ENCODE measurements at regions not wholly inside any gene's neighbourhood (a gene's known extent, or its start where the extent isn't known, plus 50 kb on each side); places are given as distances from the start of the nearest gene placed in this dataset.
"Not testable (repeated sequence)": the region's sequence is repeated elsewhere in the genome, so short reads cannot be mapped to it uniquely, and the experiment has no call there.

GRCh38 chr5:54404568-54404967 is 50.9 kb upstream of the HSPB3 start:
- DNase-seq (ENCODE audit: low read depth, low spot score) = no peak

- DNase-seq (ENCODE audit: low read depth, low spot score) = no peak
These were observed 51.5 kb upstream of the HSPB3 start for GRCh38 chr5:54403885-54404416.

DNA sequence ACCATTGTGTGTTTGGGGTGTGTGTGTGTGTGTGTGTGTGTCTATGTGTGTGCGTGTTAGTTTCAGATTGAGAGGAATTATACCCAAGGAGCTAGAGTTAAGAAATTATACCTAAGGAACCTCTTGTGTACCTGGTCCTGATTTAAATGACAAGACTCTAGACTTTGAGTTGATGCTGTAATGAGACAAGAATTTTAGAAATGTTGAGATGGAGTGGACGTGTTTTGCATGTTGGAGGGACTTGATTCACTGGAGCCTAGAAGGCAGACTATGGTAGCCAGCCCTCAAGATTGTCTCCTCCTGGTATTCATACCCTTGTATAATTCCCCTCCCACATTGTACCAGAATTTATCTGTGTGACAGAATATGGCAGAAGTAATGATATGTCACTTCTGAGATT is 52.4 kb upstream of the HSPB3 start:
- DNase-seq (ENCODE audit: low read depth, low spot score) = no peak

GRCh38 chr5:54401515-54401914 is 54.0 kb upstream of the HSPB3 start:
- no peak for DNase-seq (ENCODE audit: low read depth, low spot score)

GRCh38 chr5:54398191-54398590 is 57.3 kb upstream of the HSPB3 start:
- DNase-seq (ENCODE audit: low read depth, low spot score) = no peak

DNA sequence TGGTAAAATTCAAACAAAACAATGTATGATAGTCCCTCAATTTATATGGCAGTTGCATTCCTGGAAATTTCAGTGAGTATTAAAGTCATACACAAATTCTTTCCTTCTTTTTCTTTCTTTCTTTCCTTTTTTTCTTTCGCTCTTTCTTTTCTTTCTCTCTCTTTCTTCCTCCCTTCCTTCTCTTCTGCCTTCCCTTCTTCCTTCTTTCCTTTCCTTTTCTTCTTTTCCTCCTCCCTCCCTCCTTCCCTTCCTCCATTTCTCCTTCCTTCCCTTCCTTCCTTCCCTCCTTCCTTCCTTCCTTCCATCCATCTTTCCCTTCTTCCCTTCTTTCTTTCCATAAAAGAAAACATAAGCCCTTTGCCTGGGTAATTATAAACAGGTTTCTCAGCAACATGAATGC is 58.1 kb upstream of the HSPB3 start:
- no peak for DNase-seq (ENCODE audit: low read depth, low spot score)

- not testable (repeated sequence) for DNase-seq (ENCODE audit: low read depth, low spot score)
These were observed 62.5 kb upstream of the HSPB3 start for GRCh38 chr5:54393007-54393406.

DNA sequence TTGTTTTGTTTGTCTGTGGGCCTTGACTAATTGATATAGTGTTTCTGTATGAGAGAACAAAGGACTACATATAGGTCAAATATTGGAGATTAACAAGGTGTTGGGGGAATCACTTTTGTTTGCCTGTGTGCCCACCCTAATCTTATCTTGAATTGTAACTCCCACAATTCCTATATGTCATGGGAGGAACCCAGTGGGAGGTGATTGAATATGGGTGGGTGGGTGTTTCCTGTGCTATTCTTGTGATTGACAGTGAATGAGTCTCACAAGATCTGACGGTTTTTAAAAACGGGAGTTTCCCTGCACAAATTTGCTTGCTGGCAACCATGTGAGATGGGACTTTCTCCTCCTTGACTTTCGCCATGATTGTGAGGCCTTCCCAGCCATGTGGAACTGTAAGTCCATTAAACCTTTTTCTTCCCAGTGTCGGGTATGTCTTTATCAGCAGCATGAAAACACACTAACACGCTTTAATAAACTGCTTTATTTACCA is 64.9 kb upstream of the HSPB3 start:
- no peak for DNase-seq (ENCODE audit: low read depth, low spot score)

- peak; percentile 97 for DNase-seq (ENCODE audit: low read depth, low spot score)
These were observed 65.5 kb upstream of the HSPB3 start for GRCh38 chr5:54390015-54390414.

DNA sequence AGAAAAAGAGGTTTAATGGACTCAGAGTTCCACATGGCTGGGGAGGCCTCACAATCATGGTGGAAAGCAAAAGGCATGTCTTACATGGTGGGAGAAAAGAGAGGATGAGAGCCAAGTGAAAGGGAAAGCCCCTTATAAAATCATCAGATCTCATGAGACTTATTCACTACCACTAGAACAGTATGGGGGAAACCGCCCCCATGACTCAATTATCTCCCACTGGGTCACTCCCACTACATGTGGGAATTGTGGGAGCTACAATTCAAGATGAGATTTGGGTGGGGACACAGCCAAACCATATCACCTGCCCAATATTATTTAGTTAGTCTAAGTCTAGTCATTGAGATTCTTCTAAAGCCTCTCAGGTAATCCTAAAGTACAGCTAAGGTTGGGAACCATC is 66.1 kb upstream of the HSPB3 start:
- DNase-seq (ENCODE audit: low read depth, low spot score) = not testable (repeated sequence)

- no peak for DNase-seq (ENCODE audit: low read depth, low spot score)
These were observed 66.7 kb upstream of the HSPB3 start for GRCh38 chr5:54388811-54389210.

DNA sequence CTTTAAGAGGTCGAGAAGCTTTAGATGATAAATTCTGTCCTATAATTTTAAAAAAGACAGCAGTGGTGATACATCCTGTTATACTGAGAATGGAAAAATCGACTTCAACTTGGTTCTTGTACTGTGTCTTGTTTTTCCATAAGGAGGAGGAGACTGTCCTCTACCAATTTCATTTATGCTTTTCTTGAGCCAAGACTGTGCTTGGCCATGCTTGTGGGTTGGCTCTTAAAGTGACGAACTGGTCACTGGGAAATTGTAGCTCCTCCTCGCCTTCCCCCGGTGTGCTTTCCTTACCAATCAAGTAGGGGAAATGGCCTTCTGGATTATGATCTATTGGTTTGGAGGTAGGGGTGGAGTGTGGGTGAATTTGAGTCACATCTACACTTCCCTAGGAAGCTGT is 67.1 kb upstream of the HSPB3 start:
- no peak for DNase-seq (ENCODE audit: low read depth, low spot score)

DNA sequence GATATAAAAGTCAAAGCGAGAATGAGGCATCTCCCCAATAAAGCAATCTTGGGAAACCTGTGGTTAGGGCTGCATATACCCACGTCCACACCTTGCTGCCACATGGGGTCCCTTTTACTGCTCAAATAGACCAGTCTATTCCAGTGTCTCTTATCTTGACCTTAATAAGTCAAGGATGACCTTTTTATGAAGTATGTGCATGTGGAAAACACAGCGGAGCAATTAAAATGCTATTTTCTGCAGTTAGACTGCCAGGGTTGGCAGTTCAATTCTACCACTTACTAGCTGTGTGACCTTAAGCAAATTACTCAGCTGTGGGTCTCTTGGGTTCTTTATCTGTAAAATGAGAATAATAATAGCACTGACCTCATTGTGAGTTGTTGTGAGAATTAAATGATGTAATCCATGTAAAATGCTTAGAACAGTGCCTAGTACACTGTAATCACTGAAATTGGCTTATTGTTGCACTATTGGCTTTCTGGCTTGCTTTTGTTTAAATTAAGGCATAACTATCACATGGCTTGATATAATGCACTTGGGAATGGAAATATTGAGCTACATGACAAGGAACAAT is 67.8 kb upstream of the HSPB3 start:
- DNase-seq (ENCODE audit: low read depth, low spot score) = no peak

DNA sequence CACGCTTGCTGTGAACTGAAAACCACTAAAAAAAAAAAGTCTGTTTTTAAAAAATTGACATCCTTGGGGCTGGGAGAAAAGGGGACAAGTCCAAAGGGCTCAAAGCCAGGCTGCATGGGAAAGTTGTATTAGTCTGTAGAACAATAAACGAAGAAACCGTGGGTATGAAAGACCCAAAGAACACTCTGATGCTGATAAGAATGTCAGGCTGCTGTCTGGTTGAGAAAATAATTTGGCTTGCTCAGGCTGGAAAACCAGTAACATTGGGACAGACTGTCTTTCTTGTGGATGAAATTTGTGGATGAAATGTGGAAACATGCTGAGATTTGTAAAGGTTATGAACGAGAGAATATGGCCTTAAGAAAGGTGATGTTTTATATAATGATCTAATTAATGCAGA is 68.5 kb upstream of the HSPB3 start:
- DNase-seq (ENCODE audit: low read depth, low spot score) = no peak

DNA sequence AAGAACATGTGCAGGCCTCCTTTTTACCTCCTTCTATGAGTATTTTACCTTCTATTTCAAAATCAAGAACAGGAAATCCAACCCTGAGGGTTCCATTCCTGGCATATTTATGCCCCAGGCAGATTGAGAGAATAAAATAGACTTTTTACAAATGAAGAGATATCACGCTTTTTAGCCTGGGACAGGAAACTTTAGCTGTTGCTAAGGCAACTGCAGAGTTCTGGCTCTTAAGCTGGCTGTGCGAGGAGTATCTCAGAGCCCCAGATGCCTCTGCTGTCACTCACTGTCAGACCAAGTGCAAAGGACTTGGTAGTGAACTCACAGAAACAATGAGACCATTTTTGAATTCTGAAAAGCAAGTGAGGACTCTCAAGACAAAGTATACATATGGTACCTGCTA is 69.5 kb upstream of the HSPB3 start:
- no peak for DNase-seq (ENCODE audit: low read depth, low spot score)

GRCh38 chr5:54384356-54384933 is 71.1 kb upstream of the HSPB3 start:
- no peak for DNase-seq (ENCODE audit: low read depth, low spot score)

GRCh38 chr5:54383941-54384340 is 71.6 kb upstream of the HSPB3 start:
- no peak for DNase-seq (ENCODE audit: low read depth, low spot score)

GRCh38 chr5:54383225-54383901 is 72.1 kb upstream of the HSPB3 start:
- DNase-seq (ENCODE audit: low read depth, low spot score) = no peak

DNA sequence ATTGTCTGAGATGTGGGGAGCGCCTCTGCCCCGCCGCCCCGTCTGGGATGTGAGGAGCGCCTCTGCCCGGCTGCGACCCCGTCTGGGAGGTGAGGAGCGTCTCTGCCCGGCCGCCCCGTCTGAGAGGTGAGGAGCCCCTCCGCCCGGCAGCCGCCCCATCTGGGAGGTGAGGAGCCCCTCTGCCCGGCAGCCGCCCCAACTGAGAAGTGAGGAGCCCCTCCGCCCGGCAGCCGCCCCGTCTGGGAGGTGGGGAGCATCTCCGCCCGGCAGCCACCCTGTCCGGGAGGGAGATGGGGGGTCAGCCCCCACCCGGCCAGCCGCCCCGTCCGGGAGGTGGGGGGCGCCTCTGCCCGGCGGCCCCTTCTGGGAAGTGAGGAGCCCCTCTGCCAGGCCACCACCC is 70.9 kb upstream of the ARL15 start:
- DNase-seq (ENCODE audit: low read depth, low spot score) = not testable (repeated sequence)

- DNase-seq (ENCODE audit: low read depth, low spot score) = no peak
These were observed 69.2 kb upstream of the ARL15 start for GRCh38 chr5:54379590-54379989.

DNA sequence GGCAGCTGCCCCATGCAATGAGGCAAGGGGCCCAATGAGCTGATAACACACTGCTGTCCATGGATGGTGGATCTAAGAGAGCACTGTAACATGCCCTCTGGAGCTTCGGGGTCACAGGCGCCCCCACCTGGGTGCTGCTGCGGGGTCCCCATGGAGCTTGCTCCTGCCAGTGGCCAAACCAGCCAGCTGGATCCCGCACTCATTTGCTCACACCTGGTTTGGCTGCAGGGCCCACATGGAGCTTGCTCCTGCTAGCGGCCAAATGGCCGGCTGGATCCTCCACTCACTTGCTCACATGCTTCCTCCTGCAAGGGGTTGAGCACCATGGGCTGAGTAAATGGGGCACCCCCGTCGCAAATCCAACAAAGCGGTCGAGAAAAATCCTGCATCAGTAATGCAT is 68.3 kb upstream of the ARL15 start:
- DNase-seq (ENCODE audit: low read depth, low spot score) = no peak

- DNase-seq (ENCODE audit: low read depth, low spot score) = not testable (repeated sequence)
These were observed 67.0 kb upstream of the ARL15 start for GRCh38 chr5:54377339-54377738.

GRCh38 chr5:54370982-54371381 is 60.6 kb upstream of the ARL15 start:
- DNase-seq (ENCODE audit: low read depth, low spot score) = no peak

Measured in smooth muscle cell of the brain vasculature (primary cell).